ENCODE measurements at regions not wholly inside any gene's neighbourhood (a gene's known extent, or its start where the extent isn't known, plus 50 kb on each side); places are given as distances from the start of the nearest gene placed in this dataset.
"Not testable (repeated sequence)": the region's sequence is repeated elsewhere in the genome, so short reads cannot be mapped to it uniquely, and the experiment has no call there.

DNA sequence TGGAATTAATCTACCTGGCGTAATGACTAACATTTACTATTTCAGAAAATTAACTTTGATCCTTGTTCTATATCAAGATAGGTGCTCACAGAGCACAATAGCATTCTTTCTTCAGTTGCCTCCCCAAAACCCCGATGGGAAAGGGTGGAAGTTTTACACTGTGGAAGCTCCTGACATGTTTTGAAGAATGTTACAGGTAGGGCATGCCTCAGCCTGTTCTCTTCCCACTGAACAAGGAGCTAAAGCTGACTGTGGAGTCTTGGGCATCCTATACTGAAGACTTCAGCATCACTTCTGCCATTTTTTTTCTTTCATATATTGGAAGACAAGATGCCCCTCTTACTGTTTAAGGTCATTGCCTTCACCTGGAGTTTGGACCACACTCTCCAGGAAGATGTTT, 211.2 kb downstream of the SPP2 start:
- H3K36me3 ChIP-seq: no peaks in the 10 kb centered on the region
- no peak overlapping the region for H3K27ac ChIP-seq
- DNase-seq: no peak
- no peaks in the 10 kb centered on the region for H3K9me3 ChIP-seq (replicated peaks)
- no peak overlapping the region for H3K4me3 ChIP-seq
- H3K27me3 ChIP-seq: no peaks in the 10 kb centered on the region
- H3K4me1 ChIP-seq: peaks cover 10% of the 10 kb centered on the region

DNA sequence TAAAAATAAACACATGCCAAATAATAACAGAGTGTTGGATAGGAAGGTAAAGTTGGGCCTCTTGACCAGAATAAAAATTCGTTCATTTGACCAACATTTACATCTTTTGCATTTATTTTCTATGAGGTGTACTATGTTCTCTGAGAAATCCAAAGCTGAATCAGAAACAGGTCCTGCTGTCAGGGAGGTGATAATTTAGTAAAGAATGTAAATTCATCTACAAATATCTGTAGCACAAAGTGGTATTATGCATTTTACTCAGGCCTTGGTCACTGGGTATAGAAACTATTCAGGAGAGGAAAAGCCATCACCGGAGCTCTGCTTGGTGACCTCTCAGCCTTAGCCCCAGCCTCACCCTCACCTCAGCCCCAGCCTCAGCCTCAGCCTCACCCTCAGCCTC, 208.9 kb downstream of the SPP2 start:
- Histone ChIP-seq H3K27me3 (no peaks in the 10 kb centered on the region), H3K36me3 (no peaks in the 10 kb centered on the region), H3K4me1 (peaks cover 10% of the 10 kb centered on the region), H3K4me3 (no peak overlapping the region), H3K27ac (no peak overlapping the region), H3K9me3 (replicated peaks) (no peaks in the 10 kb centered on the region)
- DNase-seq: no peak

DNA sequence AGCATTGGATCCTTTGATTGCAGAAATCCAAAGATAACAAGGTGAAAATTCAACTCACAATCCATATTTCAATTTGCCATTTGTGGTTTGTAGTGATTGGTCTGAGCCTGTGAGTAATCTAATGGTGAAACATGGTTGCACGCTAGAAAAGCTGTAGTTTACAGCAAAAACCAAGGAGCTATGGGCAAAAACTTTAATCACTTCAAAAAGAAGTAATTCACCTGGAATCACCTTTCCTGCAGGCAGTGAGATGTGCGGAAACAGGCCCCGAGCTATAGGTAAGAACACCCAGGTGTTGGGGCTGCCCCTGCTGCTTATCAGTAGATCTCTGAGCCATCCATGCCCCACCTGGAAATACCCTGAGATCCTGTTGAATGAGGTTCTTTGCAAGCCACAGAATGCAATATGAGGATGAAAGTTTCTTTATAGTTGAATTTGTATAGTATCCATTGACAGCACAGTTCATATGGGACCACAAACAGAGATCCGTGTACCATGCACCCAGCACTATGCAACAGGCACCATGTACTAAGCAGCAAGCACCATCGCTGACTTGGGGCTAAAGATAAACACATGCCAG, 208.2 kb downstream of the SPP2 start:
- Histone ChIP-seq H3K4me1 (peaks cover 10% of the 10 kb centered on the region), H3K27me3 (no peaks in the 10 kb centered on the region), H3K9me3 (replicated peaks) (no peaks in the 10 kb centered on the region), H3K4me3 (no peak overlapping the region), H3K36me3 (no peaks in the 10 kb centered on the region), H3K27ac (peak overlapping the region; percentile 55)
- no peak for DNase-seq

- DNase-seq: peak; percentile 87 to 91
- Histone ChIP-seq H3K36me3 (no peaks in the 10 kb centered on the region), H3K4me1 (peaks cover 10% of the 10 kb centered on the region), H3K9me3 (replicated peaks) (no peaks in the 10 kb centered on the region), H3K27me3 (no peaks in the 10 kb centered on the region), H3K27ac (peak overlapping the region; percentile 55), H3K4me3 (no peak overlapping the region)
Measured at GRCh38 chr2:234257859-234258561, 207.5 kb downstream of the SPP2 start.

DNA sequence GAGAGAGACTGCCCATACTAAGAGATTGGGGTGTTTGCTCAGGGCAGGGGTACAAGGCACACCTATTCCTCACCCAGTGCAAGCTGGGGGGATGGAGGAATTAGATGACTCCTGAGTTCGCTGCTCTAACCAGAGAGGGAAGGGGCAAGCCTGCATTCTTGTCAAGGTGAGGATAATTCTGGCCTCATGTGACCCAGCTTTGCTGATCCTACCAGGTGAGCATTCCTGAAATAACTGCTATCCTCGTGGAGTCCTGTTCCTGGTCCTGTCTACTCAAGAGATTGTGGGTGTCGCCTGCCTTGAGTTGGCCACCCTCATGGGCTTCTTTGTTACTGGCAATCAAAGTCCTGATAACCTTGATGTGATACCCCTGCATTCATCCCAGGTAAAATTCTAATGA, 206.0 kb downstream of the SPP2 start:
- H3K4me1 ChIP-seq: peaks cover 13% of the 10 kb centered on the region
- H3K27ac ChIP-seq: no peak overlapping the region

GRCh38 chr2:234254783-234255521, 204.4 kb downstream of the SPP2 start:
- Histone ChIP-seq H3K4me3 (no peak overlapping the region), H3K36me3 (no peaks in the 10 kb centered on the region), H3K27ac (no peak overlapping the region), H3K9me3 (replicated peaks) (no peaks in the 10 kb centered on the region), H3K4me1 (peaks cover 14% of the 10 kb centered on the region), H3K27me3 (no peaks in the 10 kb centered on the region)
- DNase-seq: no peak

More for the DNA sequence above, 206.0 kb downstream of the SPP2 start:
- no peak for DNase-seq
- no peaks in the 10 kb centered on the region for H3K9me3 ChIP-seq (replicated peaks)
- H3K4me3 ChIP-seq: no peak overlapping the region
- no peaks in the 10 kb centered on the region for H3K36me3 ChIP-seq
- no peaks in the 10 kb centered on the region for H3K27me3 ChIP-seq

DNA sequence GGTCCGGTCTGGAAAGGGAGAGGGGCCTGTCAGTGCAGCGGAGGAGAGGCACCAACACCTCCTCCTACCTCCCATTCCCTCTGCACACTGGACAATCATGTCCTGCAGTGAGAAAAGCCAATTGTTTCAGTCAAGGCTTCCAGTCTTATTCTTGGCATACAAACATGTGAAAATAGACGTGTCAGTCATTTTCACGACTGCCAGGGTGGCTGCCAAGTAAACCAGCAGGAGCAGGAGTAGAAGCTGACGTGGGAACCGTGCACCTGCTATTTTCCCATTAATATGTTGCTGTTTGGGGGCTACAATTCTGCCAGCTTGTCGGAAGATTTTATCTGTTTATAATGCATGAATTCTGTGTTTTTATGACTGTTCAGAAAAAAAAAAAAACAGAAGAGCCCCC, 202.3 kb downstream of the SPP2 start:
- Histone ChIP-seq H3K9me3 (replicated peaks) (no peaks in the 10 kb centered on the region), H3K27me3 (no peaks in the 10 kb centered on the region), H3K4me3 (no peak overlapping the region), H3K27ac (no peak overlapping the region), H3K36me3 (no peaks in the 10 kb centered on the region), H3K4me1 (peaks cover 8% of the 10 kb centered on the region)
- DNase-seq: no peak

DNA sequence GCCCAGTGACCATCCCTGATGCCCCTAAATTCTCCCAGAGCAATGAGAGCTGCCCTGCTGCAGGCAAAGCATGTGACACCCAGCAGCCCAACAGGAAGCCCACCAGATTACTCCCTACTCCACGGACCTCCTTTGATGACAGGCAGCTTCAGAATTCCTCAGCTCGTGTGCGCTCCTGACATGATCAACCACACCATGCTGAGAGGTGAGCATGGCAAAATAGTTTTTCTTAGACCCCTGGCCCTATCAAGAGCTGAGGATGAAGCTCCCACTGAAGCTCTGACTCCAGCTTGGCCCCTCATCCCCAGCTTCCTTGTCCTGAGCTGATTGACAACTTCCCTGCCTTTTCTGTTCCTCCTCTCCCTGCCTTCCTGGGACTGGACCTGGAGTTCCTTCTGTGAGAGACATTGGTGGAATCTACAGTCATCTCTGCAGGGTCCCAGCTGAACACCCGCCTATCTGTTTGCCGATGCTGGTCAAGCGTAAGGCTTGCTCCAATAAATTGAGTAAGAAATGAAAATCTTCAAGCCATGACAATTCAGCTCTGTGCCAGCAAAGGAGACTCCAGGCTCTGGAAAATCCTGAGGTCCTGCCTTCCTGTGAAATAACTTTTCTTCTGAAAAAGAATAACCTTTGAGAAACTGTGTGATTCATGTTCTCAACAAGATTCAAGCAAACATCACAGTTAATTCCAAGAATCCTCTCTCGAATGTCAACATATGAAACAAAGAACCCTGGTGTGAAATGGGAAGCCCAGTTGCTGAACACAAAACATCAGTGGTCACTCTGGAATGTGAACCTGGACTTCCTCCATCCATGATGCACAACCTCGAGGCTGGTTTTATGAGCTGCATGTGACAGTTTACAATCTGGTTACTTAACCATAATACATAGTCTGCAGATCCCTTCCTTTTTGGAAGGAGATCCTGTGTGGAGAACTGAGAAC, 201.1 kb downstream of the SPP2 start:
- Histone ChIP-seq H3K9me3 (replicated peaks) (0 out of 2 replicates have a peak, but pooled peaks cover 4% of the 10 kb centered on the region), H3K27ac (peak overlapping the region; percentile 6; the same call in 1 of the 2 replicates), H3K36me3 (no peaks in the 10 kb centered on the region), H3K4me3 (no peak overlapping the region), H3K27me3 (no peaks in the 10 kb centered on the region), H3K4me1 (peaks cover 5% of the 10 kb centered on the region)
- DNase-seq: peak in 1 of 2 experiments; percentile 45

DNA sequence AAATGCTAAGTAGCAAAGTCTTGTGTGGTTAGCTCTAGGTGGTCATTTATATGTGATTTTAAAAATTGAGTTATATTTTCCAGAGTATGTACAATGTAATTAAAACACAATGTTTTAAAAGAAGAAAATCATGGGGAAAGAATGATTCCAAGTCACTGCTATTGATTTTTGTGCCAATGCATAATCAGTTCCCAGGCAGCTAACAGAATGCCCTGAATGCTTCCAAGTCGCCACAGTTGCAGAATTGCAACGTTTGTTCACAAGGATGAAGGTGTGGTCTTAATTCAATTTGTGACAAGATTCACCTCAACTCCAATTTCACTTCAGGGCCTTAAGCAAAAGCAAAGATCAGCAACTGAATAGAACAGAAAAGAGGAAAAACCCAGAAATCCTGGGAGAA, 200.4 kb downstream of the SPP2 start:
- Histone ChIP-seq H3K36me3 (no peaks in the 10 kb centered on the region), H3K27me3 (no peaks in the 10 kb centered on the region), H3K27ac (no peak overlapping the region), H3K4me3 (no peak overlapping the region), H3K9me3 (replicated peaks) (0 out of 2 replicates have a peak, but pooled peaks cover 4% of the 10 kb centered on the region), H3K4me1 (peaks cover 11% of the 10 kb centered on the region)
- DNase-seq: no peak

DNA sequence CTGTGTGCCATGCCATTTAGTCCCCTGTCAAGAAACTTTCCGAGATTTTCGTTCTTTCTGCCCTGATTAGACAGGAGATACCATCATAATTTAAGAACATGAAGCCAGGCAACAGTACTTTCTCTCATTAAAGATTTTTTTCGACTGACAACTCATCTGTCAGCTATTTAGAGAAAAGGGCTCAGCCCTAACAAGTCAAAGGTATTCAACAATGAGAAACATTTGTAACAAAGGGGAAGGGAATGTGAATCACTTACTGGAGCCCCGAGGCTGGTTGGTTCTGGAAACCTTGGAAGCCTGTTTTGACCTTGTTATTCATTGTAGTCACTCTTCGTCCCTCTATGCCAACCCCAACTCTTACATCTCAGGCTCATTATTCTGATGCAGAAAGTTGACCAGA, 199.4 kb downstream of the SPP2 start:
- no peak overlapping the region for H3K4me3 ChIP-seq
- 0 out of 2 replicates have a peak, but pooled peaks cover 4% of the 10 kb centered on the region for H3K9me3 ChIP-seq (replicated peaks)
- DNase-seq: no peak
- H3K36me3 ChIP-seq: no peaks in the 10 kb centered on the region
- no peak overlapping the region for H3K27ac ChIP-seq
- H3K27me3 ChIP-seq: no peaks in the 10 kb centered on the region
- peaks cover 22% of the 10 kb centered on the region for H3K4me1 ChIP-seq

- H3K4me3 ChIP-seq: no peak overlapping the region
- H3K4me1 ChIP-seq: peaks cover 29% of the 10 kb centered on the region
- no peak for DNase-seq
- H3K27me3 ChIP-seq: no peaks in the 10 kb centered on the region
- H3K27ac ChIP-seq: no peak overlapping the region
- H3K9me3 ChIP-seq (replicated peaks): 0 out of 2 replicates have a peak, but pooled peaks cover 4% of the 10 kb centered on the region
- no peaks in the 10 kb centered on the region for H3K36me3 ChIP-seq
Measured at GRCh38 chr2:234249034-234249735, 198.7 kb downstream of the SPP2 start.

DNA sequence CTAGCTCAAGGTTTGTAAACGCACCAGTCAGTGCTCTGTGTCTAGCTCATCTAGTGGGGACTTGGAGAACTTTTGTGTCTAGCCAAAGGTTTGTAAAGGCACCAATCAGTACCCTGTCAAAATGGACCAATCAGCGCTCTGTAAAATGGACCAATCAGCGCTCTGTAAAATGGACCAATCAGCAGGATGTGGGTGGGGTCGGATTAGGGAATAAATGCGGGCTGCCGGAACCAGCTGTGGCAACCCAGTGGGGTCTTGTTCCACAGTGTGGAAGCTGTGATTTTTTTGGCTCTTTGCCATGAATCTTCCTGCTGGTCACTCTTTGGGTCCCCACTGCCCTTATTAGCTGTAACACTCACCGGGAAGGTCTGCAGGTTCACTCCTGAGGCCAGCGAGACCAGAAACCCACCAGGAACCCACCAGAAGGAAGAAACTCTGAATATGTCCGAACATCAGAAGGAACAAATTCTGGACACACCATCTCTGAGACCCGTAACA, 197.8 kb downstream of the SPP2 start:
- H3K27ac ChIP-seq; H3K36me3 ChIP-seq; DNase-seq; H3K4me3 ChIP-seq; H3K9me3 ChIP-seq (replicated peaks); H3K27me3 ChIP-seq: not testable (repeated sequence)
- peaks cover 38% of the 10 kb centered on the region for H3K4me1 ChIP-seq

GRCh38 chr2:234247453-234248180, 197.1 kb downstream of the SPP2 start:
- H3K36me3 ChIP-seq: no peaks in the 10 kb centered on the region
- H3K4me3 ChIP-seq: no peak overlapping the region
- no peaks in the 10 kb centered on the region for H3K27me3 ChIP-seq
- no peak for DNase-seq
- peaks cover 44% of the 10 kb centered on the region for H3K4me1 ChIP-seq
- H3K9me3 ChIP-seq (replicated peaks): 0 out of 2 replicates have a peak, but pooled peaks cover 4% of the 10 kb centered on the region
- H3K27ac ChIP-seq: no peak overlapping the region
